ENCODE measurements at regions not wholly inside any gene's neighbourhood (a gene's known extent, or its start where the extent isn't known, plus 50 kb on each side); places are given as distances from the start of the nearest gene placed in this dataset.

DNA sequence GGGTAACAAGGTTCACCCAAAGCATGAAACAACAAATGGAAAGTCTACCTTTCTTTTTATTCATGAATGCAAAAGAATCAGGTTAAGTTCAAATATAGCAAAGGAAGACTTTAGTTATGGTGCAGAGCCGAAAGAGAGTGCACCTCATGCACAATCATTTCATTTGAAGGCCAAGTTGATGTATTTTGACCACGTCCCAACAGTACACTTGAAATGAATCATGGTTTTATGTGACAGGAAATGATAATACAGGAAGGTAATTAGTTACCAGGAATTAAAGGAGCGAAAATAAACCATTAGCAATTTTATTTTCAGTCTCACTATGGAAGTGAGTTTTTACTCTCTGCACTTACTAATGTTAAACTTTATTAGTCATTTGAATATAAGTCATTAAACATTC is 281.2 kb upstream of the DIAPH2 start (continued):
- no peak for TF ChIP-seq BHLHE40 (IDR thresholded peaks at IDR 0.05; ENCODE audit: low read length)
- TF ChIP-seq ZNF225 (CRISPR knock-in tag; IDR thresholded peaks at IDR 0.05), result no peak
- no peak for TF ChIP-seq CEBPB (IDR thresholded peaks at IDR 0.05; ENCODE audit: borderline replicate concordance, low read depth, low read length)
- no peak for TF ChIP-seq ZSCAN30 (CRISPR knock-in tag; IDR thresholded peaks at IDR 0.05)

DNA sequence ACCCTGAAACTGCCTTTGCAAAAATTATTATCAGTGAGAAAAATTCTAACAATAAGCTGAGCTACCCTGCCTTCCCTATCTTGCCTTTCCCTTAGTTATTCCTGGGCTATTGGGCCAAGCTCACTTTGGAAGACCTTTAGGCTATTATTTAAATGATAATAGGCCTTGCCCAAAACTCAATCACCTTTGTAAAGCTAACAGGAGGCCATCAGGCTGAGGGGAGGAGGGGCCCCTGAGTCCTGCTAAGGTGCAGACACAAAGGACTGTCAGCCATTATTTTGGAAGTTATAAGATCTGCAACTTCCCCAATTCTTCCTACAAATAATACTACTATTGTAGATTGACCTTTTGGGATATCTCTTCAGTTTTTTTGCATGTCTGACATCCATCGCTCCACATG is 278.8 kb upstream of the DIAPH2 start:
- no peaks in the 10 kb centered on the region for H4K20me1 ChIP-seq (ENCODE audit: insufficient read depth, low read length)
- intact Hi-C loops (cut with micrococcal nuclease; ENCODE audit: unreplicated experiment) (no loop called here), in situ Hi-C loops (cut with HindIII; ENCODE audit: extremely low pct_ligation_motif_present, low pct_unique_long_range_greater_than_20kb) (no loop called here)
- TF ChIP-seq TGIF2 (CRISPR knock-in tag; IDR thresholded peaks at IDR 0.05) (no peak), ZSCAN21 (CRISPR knock-in tag; IDR thresholded peaks at IDR 0.05; ENCODE audit: borderline replicate concordance) (no peak), ZNF326 (CRISPR knock-in tag; IDR thresholded peaks at IDR 0.05; ENCODE audit: borderline replicate concordance) (no peak), STAG1 (CRISPR knock-in tag; IDR thresholded peaks at IDR 0.05) (no peak), ZMYM3 (CRISPR knock-in tag; IDR thresholded peaks at IDR 0.05) (no peak), ELK4 (CRISPR knock-in tag; IDR thresholded peaks at IDR 0.05; ENCODE audit: borderline replicate concordance) (no peak), RBAK (CRISPR knock-in tag; IDR thresholded peaks at IDR 0.05) (no peak)
- H3K9me3 ChIP-seq (ENCODE audit: low read length), result no peaks in the 10 kb centered on the region
- CTCF ChIA-PET (ENCODE audit: low intra/inter-chr PET ratio, low total read pairs), result no interaction called here
- no peak overlapping the region for H3K27ac ChIP-seq (ENCODE audit: extremely low read length, insufficient read depth, low read length)
- POLR2A ChIA-PET, result no interaction called here
- no peak overlapping the region for H3K4me3 ChIP-seq (replicated peaks in 1 of 3; ENCODE audit: insufficient read depth in 1 of 3, low read depth in 2 of 3, low read length in 3 of 3)
- no peaks in the 10 kb centered on the region for H3K36me3 ChIP-seq (replicated peaks in 1 of 2; ENCODE audit: control insufficient read depth in 1 of 2, insufficient read depth in 2 of 2, low read length in 2 of 2)
- no CpG with 5 or more reads among the region's 1 CpG for WGBS (ENCODE audit: low lambda C conversion rate)
- no peak for ATAC-seq
- H3K79me2 ChIP-seq (ENCODE audit: insufficient read depth, low read length), result no peaks in the 10 kb centered on the region
- H3K27me3 ChIP-seq (ENCODE audit: control insufficient read depth in 1 of 2, insufficient read depth in 2 of 2, low read length in 2 of 2), result no peaks in the 10 kb centered on the region
- H3K4me2 ChIP-seq (ENCODE audit: low read depth, low read length), result no peak overlapping the region
- H3K4me1 ChIP-seq (ENCODE audit: insufficient read depth, low read length), result peaks cover 30% of the 10 kb centered on the region
- FAIRE-seq, result no peak
- no peak overlapping the region for H2AFZ ChIP-seq (ENCODE audit: low read length)
- DNase-seq (ENCODE audit: low spot score), result no peak
- no TSS peak for BruUV-seq (replicated peaks)
- H3K9ac ChIP-seq (ENCODE audit: insufficient read depth, low read depth, low read length), result no peak overlapping the region
